H1 (cell line): ENCODE measurements at regions not wholly inside any gene's neighbourhood (a gene's known extent, or its start where the extent isn't known, plus 50 kb on each side); places are given as distances from the start of the nearest gene placed in this dataset.
A peak's percentile ranks its signal among the peaks of the same experiment; 100 is the strongest.

ENCODE experiments used
- CTCF ChIA-PET: fragments of 300-600 bp; sonication (Branson Sonifier 250); formaldehyde crosslinking; loops from one replicate; lab custom pipeline; 2021; ENCODE audit not compliant: partially characterized antibody; lab: Charles Lee
- POLR2A ChIA-PET: fragments of 300-600 bp; sonication (Branson Sonifier 250); formaldehyde crosslinking; loops from one replicate; lab custom pipeline; 2021; ENCODE audit warnings: inconsistent platforms; ENCODE audit not compliant: partially characterized antibody; lab: Charles Lee
- DNase-seq, 2 experiments: peaks; one replicate each; pipeline versions ENCODE4 v3.0.0 to v3.0.0-alpha.2; 2010 to 2022; ENCODE audit warnings: low spot score in 2 of 2, low read depth in 1 of 2, mixed read lengths in 1 of 2
- FAIRE-seq: peaks from 2 replicates; lab custom pipeline; 2011; peaks lifted over from hg19 to GRCh38; lab: Jason Lieb, UNC
- H2AFZ ChIP-seq: 2 replicates; pipeline ENCODE4 v1.8.1; 2012; ENCODE audit warnings: low read length, inconsistent platforms
- H2AK5ac ChIP-seq: 2 replicates; pipeline ENCODE4 v1.6.1; 2013; ENCODE audit warnings: low read depth, low read length
- H2BK120ac ChIP-seq: replicated peaks from 2 replicates; pipeline ENCODE3; 2013; ENCODE audit warnings: low read depth, low read length, inconsistent platforms
- H2BK12ac ChIP-seq: 2 replicates; pipeline ENCODE4 v1.6.1; 2013; ENCODE audit warnings: low read depth, low read length
- H2BK15ac ChIP-seq: 2 replicates; pipeline ENCODE4 v1.6.1; 2013; ENCODE audit warnings: low read length
- H2BK20ac ChIP-seq: 2 replicates; pipeline ENCODE4 v1.6.1; 2013; ENCODE audit warnings: low read length
- H2BK5ac ChIP-seq: 2 replicates; pipeline ENCODE4 v1.6.1; 2013; ENCODE audit warnings: low read depth, low read length
- H3K14ac ChIP-seq: 2 replicates; pipeline ENCODE4 v1.6.1; 2013; ENCODE audit warnings: inconsistent platforms; ENCODE audit not compliant: insufficient read length
- H3K18ac ChIP-seq: 2 replicates; pipeline ENCODE4 v1.6.1; 2013; ENCODE audit warnings: low read length; ENCODE audit errors: extremely low read depth
- H3K23ac ChIP-seq: 2 replicates; pipeline ENCODE4 v1.6.1; 2013; ENCODE audit warnings: inconsistent platforms; ENCODE audit not compliant: insufficient read length
- H3K23me2 ChIP-seq: 2 replicates; pipeline ENCODE4 v1.6.1; 2013; ENCODE audit warnings: low read depth, low read length
- H3K27ac ChIP-seq: 2 replicates; pipeline ENCODE4 v1.6.1; 2011; ENCODE audit warnings: low read depth, low read length, inconsistent platforms
- H3K27me3 ChIP-seq, 4 experiments: replicated peaks in 1 of 4; 1 replicate in 1 of 4; 2 replicates in 3 of 4; pipeline versions ENCODE4 v1.6.1 to v1.8.1; 2011 to 2013; ENCODE audit warnings: low read length in 3 of 4, mild to moderate bottlenecking in 3 of 4, inconsistent platforms in 2 of 4, mixed read lengths in 2 of 4, moderate library complexity in 1 of 4; ENCODE audit not compliant: control insufficient read depth in 3 of 4, insufficient read depth in 3 of 4; ENCODE audit errors: extremely low read depth in 1 of 4
- H3K36me3 ChIP-seq, 4 experiments: 2 replicates each; pipeline versions ENCODE4 v1.6.1 to v1.8.1; 2011 to 2013; ENCODE audit warnings: mild to moderate bottlenecking in 4 of 4, low read length in 3 of 4, moderate library complexity in 2 of 4, control low read depth in 1 of 4, inconsistent platforms in 1 of 4; ENCODE audit not compliant: insufficient read depth in 4 of 4, control insufficient read depth in 2 of 4
- H3K4ac ChIP-seq: replicated peaks from 2 replicates; pipeline ENCODE3; 2013; ENCODE audit warnings: low read length, low read depth, mixed read lengths, inconsistent platforms; ENCODE audit not compliant: insufficient read length
- H3K4me1 ChIP-seq, 4 experiments: replicated peaks in 1 of 4; 1 replicate in 1 of 4; 2 replicates in 3 of 4; pipeline versions ENCODE4 v1.6.1 to v1.8.1; 2011 to 2013; ENCODE audit warnings: low read length in 3 of 4, inconsistent platforms in 2 of 4, mixed read lengths in 1 of 4; ENCODE audit not compliant: insufficient read depth in 4 of 4, control insufficient read depth in 3 of 4
- H3K4me2 ChIP-seq, 2 experiments: 2 replicates each; pipeline versions ENCODE4 v1.6.1 to v1.8.1; 2011 to 2013; ENCODE audit warnings: low read depth in 2 of 2, low read length in 2 of 2, control low read depth in 1 of 2, inconsistent platforms in 1 of 2, mild to moderate bottlenecking in 1 of 2; ENCODE audit not compliant: insufficient read depth in 1 of 2
- H3K4me3 ChIP-seq, 4 experiments: fragments of 200-600, 300-600 bp in 1 of 4; sonication (generic), shearing (Covaris generic), sonication (Bioruptor Twin) in 1 of 4; 2 replicates each; pipeline versions ENCODE4 v1.5.1 to v1.8.1; 2011 to 2016; ENCODE audit warnings: low read length in 4 of 4, low read depth in 3 of 4, control low read depth in 2 of 4, inconsistent platforms in 2 of 4, mild to moderate bottlenecking in 2 of 4, mixed read lengths in 1 of 4, moderate library complexity in 1 of 4; ENCODE audit not compliant: insufficient read depth in 2 of 4; ENCODE audit errors: extremely low read depth in 1 of 4
- H3K56ac ChIP-seq: replicated peaks from 2 replicates; pipeline ENCODE3; 2013; ENCODE audit warnings: low read depth, mild to moderate bottlenecking, mixed read lengths, low read length, inconsistent platforms; ENCODE audit not compliant: insufficient read length
- H3K79me1 ChIP-seq: 2 replicates; pipeline ENCODE4 v1.6.1; 2013; ENCODE audit warnings: low read depth, low read length, control low read depth
- H3K79me2 ChIP-seq, 2 experiments: 2 replicates each; pipeline versions ENCODE4 v1.6.1 to v1.8.1; 2012 to 2013; ENCODE audit warnings: low read length in 2 of 2, mild to moderate bottlenecking in 2 of 2, inconsistent platforms in 1 of 2; ENCODE audit not compliant: insufficient read depth in 2 of 2, control insufficient read depth in 1 of 2
- H3K9ac ChIP-seq, 4 experiments: replicated peaks in 1 of 4; 1 replicate in 1 of 4; 2 replicates in 3 of 4; pipeline versions ENCODE4 v1.6.1 to v1.8.1; 2011 to 2013; ENCODE audit warnings: low read depth in 3 of 4, low read length in 3 of 4, control low read depth in 2 of 4, mild to moderate bottlenecking in 2 of 4, moderate library complexity in 2 of 4, inconsistent platforms in 1 of 4; ENCODE audit errors: extremely low read depth in 1 of 4
- H3K9me3 ChIP-seq, 2 experiments: 2 replicates each; pipeline versions ENCODE4 v1.6.1 to v1.8.1; 2012 to 2013; ENCODE audit warnings: mild to moderate bottlenecking in 2 of 2, moderate library complexity in 2 of 2, control low read depth in 1 of 2, inconsistent platforms in 1 of 2, low read depth in 1 of 2, low read length in 1 of 2, mixed read lengths in 1 of 2; ENCODE audit not compliant: insufficient read depth in 2 of 2
- H4K20me1 ChIP-seq, 2 experiments: replicated peaks in 1 of 2; 2 replicates each; pipeline versions ENCODE3 to v1.8.1; 2011 to 2013; ENCODE audit warnings: inconsistent platforms in 2 of 2, low read length in 2 of 2, mild to moderate bottlenecking in 1 of 2; ENCODE audit not compliant: insufficient read depth in 2 of 2, control insufficient read depth in 1 of 2
- H4K5ac ChIP-seq: 2 replicates; pipeline ENCODE4 v1.6.1; 2013; ENCODE audit warnings: low read length, low read depth, mixed read lengths, inconsistent platforms; ENCODE audit not compliant: insufficient read length
- H4K8ac ChIP-seq: 2 replicates; pipeline ENCODE4 v1.8.0; 2013; ENCODE audit warnings: mild to moderate bottlenecking, moderate library complexity, low read length, inconsistent platforms; ENCODE audit not compliant: insufficient read depth; ENCODE audit errors: extremely low read depth
- H4K91ac ChIP-seq: replicated peaks from 2 replicates; pipeline ENCODE3; 2013; ENCODE audit warnings: low read length, mixed read lengths, inconsistent platforms; ENCODE audit not compliant: insufficient read length
- ASH2L ChIP-seq: fragments of 200-600, 300-600 bp; sonication (generic); IDR thresholded peaks from one replicate; pipeline ENCODE4 v1.7.1; 2017; ENCODE audit warnings: low read length
- CEBPB ChIP-seq: IDR thresholded peaks from 2 replicates; pipeline ENCODE4 v1.6.1; 2012; ENCODE audit warnings: low read depth, low read length
- CREB1 ChIP-seq: IDR thresholded peaks from 2 replicates; pipeline ENCODE4 v1.6.1; 2012; ENCODE audit warnings: inconsistent platforms
- CTBP2 ChIP-seq: IDR thresholded peaks from 2 replicates; pipeline ENCODE4 v1.7.0; 2011; ENCODE audit warnings: borderline replicate concordance, mild to moderate bottlenecking, moderate library complexity, mixed read lengths, low read length; ENCODE audit not compliant: insufficient read depth, insufficient read length
- EGR1 ChIP-seq: IDR thresholded peaks from 2 replicates; pipeline ENCODE4 v1.6.1; 2011; ENCODE audit warnings: low read depth, low read length, borderline replicate concordance
- EZH2 ChIP-seq: fragments of 200-600 bp; sonication (generic); IDR thresholded peaks from 2 replicates; pipeline ENCODE4 v1.7.1; 2012; ENCODE audit warnings: low read depth, mild to moderate bottlenecking, moderate library complexity, low read length, inconsistent platforms; ENCODE audit not compliant: severe bottlenecking
- GABPA ChIP-seq: IDR thresholded peaks from 2 replicates; pipeline ENCODE4 v1.6.1; 2011; ENCODE audit warnings: mild to moderate bottlenecking, low read length, moderate library complexity, borderline replicate concordance; ENCODE audit not compliant: insufficient read depth
- KDM5A ChIP-seq: fragments of 200-600 bp; IDR thresholded peaks from 2 replicates; pipeline ENCODE4 v1.7.1; 2012; ENCODE audit warnings: mild to moderate bottlenecking, low read length, inconsistent platforms, mixed read lengths
- RAD21 ChIP-seq, 2 experiments: IDR thresholded peaks in 1 of 2; conservative IDR thresholded peaks in 1 of 2; 2 replicates each; pipeline ENCODE4 v1.6.1; 2011; ENCODE audit warnings: low read depth in 2 of 2, low read length in 2 of 2, improper control_type of control experiment in 1 of 2, inconsistent platforms in 1 of 2, mild to moderate bottlenecking in 1 of 2, moderate library complexity in 1 of 2
- SP1 ChIP-seq: IDR thresholded peaks from 2 replicates; pipeline ENCODE4 v1.6.1; 2011; ENCODE audit warnings: low read depth, low read length
- SP4 ChIP-seq: IDR thresholded peaks from 2 replicates; pipeline ENCODE4 v1.6.1; 2012; ENCODE audit warnings: low read length, inconsistent platforms
- SUZ12 ChIP-seq: fragments of 200-600 bp; sonication (generic); IDR thresholded peaks from 2 replicates; pipeline ENCODE4 v1.6.1; 2012; ENCODE audit warnings: mild to moderate bottlenecking, inconsistent platforms, low read length, moderate library complexity, mixed read lengths
- TAF1 ChIP-seq: IDR thresholded peaks from 2 replicates; pipeline ENCODE4 v1.6.1; 2011; ENCODE audit warnings: mild to moderate bottlenecking, low read depth, low read length
- TAF7 ChIP-seq: optimal IDR thresholded peaks from 2 replicates; pipeline ENCODE3; 2011; ENCODE audit warnings: low read depth, mild to moderate bottlenecking, inconsistent platforms, low read length, moderate library complexity, borderline replicate concordance
- WGBS, 2 experiments: shearing (Covaris generic) in 1 of 2; methylation state at CpG; one replicate each; pipeline versions ENCODE4 v1.1.6 to v1.1.7; 2013 to 2015; ENCODE audit warnings: low lambda C conversion rate in 2 of 2, mixed read lengths in 2 of 2, inconsistent platforms in 1 of 2, low coverage in 1 of 2, missing lambda C conversion rate in 1 of 2; ENCODE audit not compliant: insufficient replicate concordance in 2 of 2, insufficient coverage in 1 of 2, insufficient read length in 1 of 2; ENCODE audit errors: extremely low coverage in 1 of 2, missing lambda C conversion rate in 1 of 2; 5-methylcytosine and 5-hydroxymethylcytosine counted together

- Histone ChIP-seq H2AK5ac (no peak overlapping the region), H2AFZ (0 out of 2 replicates have a peak overlapping the region, but pooled peaks have one; percentile 27), H4K91ac (no peak overlapping the region), H3K27me3 (no peaks in the 10 kb centered on the region), H3K23me2 (no peaks in the 10 kb centered on the region), H3K79me2 (no peaks in the 10 kb centered on the region), H3K4me3 (no peak overlapping the region), H2BK12ac (no peak overlapping the region), H3K9ac (no peak overlapping the region), H3K23ac (no peak overlapping the region), H3K36me3 (no peaks in the 10 kb centered on the region), H4K5ac (no peak overlapping the region), H2BK20ac (no peak overlapping the region), H4K8ac (no peak overlapping the region), H4K20me1 (no peaks in the 10 kb centered on the region), H3K27ac (no peak overlapping the region), H3K4ac (no peak overlapping the region), H3K4me1 (no peaks in the 10 kb centered on the region), H3K4me2 (no peak overlapping the region), H3K56ac (no peak overlapping the region), H2BK5ac (no peak overlapping the region), H3K9me3 (peaks cover 3 to 4% of the 10 kb centered on the region in 2 experiments; a peak in 1 of 4 replicates), H3K79me1 (no peaks in the 10 kb centered on the region), H2BK120ac (no peak overlapping the region), H3K18ac (no peak overlapping the region), H3K14ac (no peak overlapping the region), H2BK15ac (no peak overlapping the region)
- FAIRE-seq (no peak), DNase-seq (no peak)
- ChIA-PET POLR2A (no interaction called here), CTCF (no interaction called here)
- no peak for TF ChIP-seq KDM5A
- no peak for TF ChIP-seq ASH2L
- no peak for TF ChIP-seq SP1
- no peak for TF ChIP-seq EZH2
- no peak for TF ChIP-seq TAF7
- no peak for TF ChIP-seq GABPA
- no peak for TF ChIP-seq CTBP2
- no peak for TF ChIP-seq SUZ12
- TF ChIP-seq RAD21 (IDR thresholded peaks at IDR 0.05 in 1 of 2, conservative IDR thresholded peaks at IDR 0.05 in 1 of 2; ENCODE audit: low read depth in 2 of 2, low read length in 2 of 2), result no peak
- no peak for TF ChIP-seq CREB1
- TF ChIP-seq SP4, result no peak
- TF ChIP-seq TAF1, result no peak
- TF ChIP-seq EGR1, result no peak
- no peak for TF ChIP-seq CEBPB
- WGBS, 2 experiments, result 82% methylated on average over 2 of the region's 2 CpGs; no CpG with 5 or more reads in 1 of the 2 experiments
These were observed 1265.7 kb upstream of the CHAC2 start for GRCh38 chr2:52501715-52502475.
